SK-N-SH (cell line): ENCODE measurements at regions not wholly inside any gene's neighbourhood (a gene's known extent, or its start where the extent isn't known, plus 50 kb on each side); places are given as distances from the start of the nearest gene placed in this dataset.

Experiments used
- CTCF ChIA-PET: fragments of 300-600, 350-600 bp; formaldehyde crosslinking; extraction: SDS; loops from one replicate; lab custom pipeline; 2021; lab: Yijun Ruan, JAX
- POLR2A ChIA-PET: fragments of 350-600 bp; sonication (Branson Sonifier 250); formaldehyde crosslinking; extraction: SDS; loops from one replicate; lab custom pipeline; 2020; ENCODE audit warnings: antibody characterized with exemption, inconsistent platforms; lab: Yijun Ruan, JAX
- DNase-seq: peaks from one replicate; pipeline ENCODE4 v3.0.0; 2012
- H2AFZ ChIP-seq: fragments of 200-600 bp; sonication (generic); 2 replicates; pipeline ENCODE4 v1.8.1; 2016; ENCODE audit warnings: antibody characterized with exemption, mild to moderate bottlenecking, low read depth
- H3F3A ChIP-seq: fragments of 200-600 bp; sonication (generic); replicated peaks from 2 replicates; pipeline ENCODE3; 2016; ENCODE audit warnings: antibody characterized with exemption, mild to moderate bottlenecking; ENCODE audit not compliant: insufficient read depth
- H3K27ac ChIP-seq, 2 experiments: fragments of 200-500 bp in 1 of 2; fragments of 200-600 bp in 1 of 2; sonication (Bioruptor generic) in 1 of 2; sonication (generic), shearing (Covaris generic) in 1 of 2; 2 replicates each; pipeline versions ENCODE4 v1.5.1 to v1.6.1; 2014 to 2016; ENCODE audit warnings: low read depth in 2 of 2, inconsistent platforms in 1 of 2, low read length in 1 of 2, mild to moderate bottlenecking in 1 of 2, mixed read lengths in 1 of 2
- H3K27me3 ChIP-seq: fragments of 200-600 bp; sonication (generic), shearing (Covaris generic); 2 replicates; pipeline ENCODE4 v1.6.1; 2016; ENCODE audit warnings: mixed run types; ENCODE audit not compliant: insufficient read depth
- H3K36me3 ChIP-seq, 2 experiments: fragments of 200-500 bp in 1 of 2; fragments of 200-600 bp in 1 of 2; sonication (Bioruptor generic) in 1 of 2; sonication (generic) in 1 of 2; replicated peaks in 1 of 2; 2 replicates each; pipeline versions ENCODE3 to v1.5.1; 2014 to 2016; ENCODE audit warnings: low read length in 1 of 2, mild to moderate bottlenecking in 1 of 2; ENCODE audit not compliant: insufficient read depth in 2 of 2, control insufficient read depth in 1 of 2
- H3K4me1 ChIP-seq, 2 experiments: fragments of 200-500 bp in 1 of 2; fragments of 200-600 bp in 1 of 2; sonication (Bioruptor generic) in 1 of 2; sonication (generic), shearing (Covaris generic) in 1 of 2; 2 replicates each; pipeline versions ENCODE4 v1.5.1 to v1.6.1; 2014 to 2016; ENCODE audit warnings: low read depth in 1 of 2, low read length in 1 of 2, mixed run types in 1 of 2; ENCODE audit not compliant: insufficient read depth in 2 of 2, control insufficient read depth in 1 of 2
- H3K4me2 ChIP-seq: fragments of 200-600 bp; sonication (generic), shearing (Covaris generic); 2 replicates; pipeline ENCODE4 v1.6.1; 2017; ENCODE audit warnings: mixed run types
- H3K4me3 ChIP-seq, 2 experiments: fragments of 200-500 bp in 1 of 2; fragments of 200-600 bp in 1 of 2; sonication (Bioruptor generic) in 1 of 2; sonication (generic), shearing (Covaris generic) in 1 of 2; 2 replicates each; pipeline versions ENCODE4 v1.5.1 to v1.8.1; 2014 to 2016; ENCODE audit warnings: low read depth in 2 of 2, inconsistent platforms in 1 of 2, low read length in 1 of 2, mild to moderate bottlenecking in 1 of 2, mixed read lengths in 1 of 2, moderate library complexity in 1 of 2
- H3K79me2 ChIP-seq: fragments of 200-600 bp; sonication (generic); 2 replicates; pipeline ENCODE4 v1.8.1; 2017; ENCODE audit warnings: mild to moderate bottlenecking; ENCODE audit not compliant: insufficient read depth
- H3K9ac ChIP-seq: fragments of 200-600 bp; sonication (generic); 2 replicates; pipeline ENCODE4 v1.6.1; 2017; ENCODE audit warnings: mixed run types
- H3K9me2 ChIP-seq: fragments of 200-600 bp; sonication (generic); 2 replicates; pipeline ENCODE4 v1.6.1; 2017; ENCODE audit warnings: mixed run types
- H3K9me3 ChIP-seq: fragments of 200-600 bp; sonication (generic); 2 replicates; pipeline ENCODE4 v1.6.1; 2017; ENCODE audit warnings: mixed run types, mild to moderate bottlenecking, moderate library complexity
- H4K20me1 ChIP-seq: fragments of 200-600 bp; sonication (generic); 2 replicates; pipeline ENCODE4 v1.6.1; 2017; ENCODE audit warnings: mild to moderate bottlenecking, mixed run types; ENCODE audit not compliant: insufficient read depth
- CHD2 ChIP-seq: fragments of 150-350 bp; IDR thresholded peaks from 2 replicates; pipeline ENCODE4 v1.6.1; 2018; ENCODE audit warnings: low read length; ENCODE audit not compliant: partially characterized antibody
- FOXJ3 ChIP-seq: sonication (generic); formaldehyde crosslinking; IDR thresholded peaks from 2 replicates; pipeline ENCODE4 v1.5.1; 2020; ENCODE audit warnings: mild to moderate bottlenecking, missing genetic modification reagents
- GABPA ChIP-seq: IDR thresholded peaks from 2 replicates; pipeline ENCODE4 v1.4.0; 2012; ENCODE audit warnings: low read depth, mild to moderate bottlenecking
- GATA2 ChIP-seq: sonication (generic); formaldehyde crosslinking; IDR thresholded peaks from 2 replicates; pipeline ENCODE4 v1.5.0; 2020; ENCODE audit warnings: mild to moderate bottlenecking, missing genetic modification reagents
- MEF2A ChIP-seq: IDR thresholded peaks from 2 replicates; pipeline ENCODE4 v1.4.0; 2012; ENCODE audit warnings: low read depth, borderline replicate concordance
- NFIC ChIP-seq: IDR thresholded peaks from 2 replicates; pipeline ENCODE4 v1.4.0; 2012; ENCODE audit warnings: borderline replicate concordance
- NRF1 ChIP-seq: IDR thresholded peaks from 2 replicates; pipeline ENCODE4 v1.6.1; 2012; ENCODE audit warnings: low read depth, mild to moderate bottlenecking, low read length
- RAD21 ChIP-seq: IDR thresholded peaks from 2 replicates; pipeline ENCODE4 v1.6.1; 2012; ENCODE audit warnings: mild to moderate bottlenecking, low read length
- RCOR1 ChIP-seq: fragments of 150-350 bp; IDR thresholded peaks from 2 replicates; pipeline ENCODE4 v1.6.1; 2017; ENCODE audit warnings: antibody characterized with exemption, low read length
- RXRA ChIP-seq: IDR thresholded peaks from 2 replicates; pipeline ENCODE4 v1.4.0; 2012; ENCODE audit warnings: low read depth, mild to moderate bottlenecking, borderline replicate concordance
- TAF1 ChIP-seq: IDR thresholded peaks from 2 replicates; pipeline ENCODE4 v1.6.1; 2012; ENCODE audit warnings: low read depth, mild to moderate bottlenecking, low read length, moderate library complexity, borderline replicate concordance
- TEAD4 ChIP-seq: IDR thresholded peaks from 2 replicates; pipeline ENCODE4 v1.4.0; 2012; ENCODE audit warnings: mild to moderate bottlenecking, borderline replicate concordance; ENCODE audit not compliant: insufficient read depth
- WGBS: methylation state at CpG from one replicate; pipeline ENCODE4 v1.1.6; 2017; ENCODE audit warnings: low lambda C conversion rate; 5-methylcytosine and 5-hydroxymethylcytosine counted together
- TF ChIP-seq, protein P1 (sequence below): IDR thresholded peaks from 2 replicates; pipeline ENCODE4; 2012
- TF ChIP-seq, protein P2 (sequence below): fragments of 200-600 bp; sonication (generic); IDR thresholded peaks from 2 replicates; pipeline ENCODE4 v1.6.1; 2017; ENCODE audit warnings: antibody characterized with exemption, mild to moderate bottlenecking, moderate library complexity
- TF ChIP-seq, protein P3 (sequence below): IDR thresholded peaks from 2 replicates; pipeline ENCODE4 v1.4.0; 2012; ENCODE audit warnings: low read depth
- TF ChIP-seq, protein P4 (sequence below): fragments of 150-350 bp; IDR thresholded peaks from 2 replicates; pipeline ENCODE4 v1.6.1; 2016; ENCODE audit warnings: mild to moderate bottlenecking, low read depth, low read length
- TF ChIP-seq, protein P5 (sequence below): IDR thresholded peaks from 2 replicates; pipeline ENCODE4 v1.6.1; 2012; ENCODE audit warnings: mild to moderate bottlenecking, low read depth, low read length, moderate library complexity
- TF ChIP-seq, protein P6 (sequence below): fragments of 150-350 bp; IDR thresholded peaks from 2 replicates; pipeline ENCODE4 v1.6.1; 2017; ENCODE audit warnings: antibody characterized with exemption, low read length, low read depth, borderline replicate concordance
- TF ChIP-seq, protein P7 (sequence below): IDR thresholded peaks from 2 replicates; pipeline ENCODE4 v1.4.0; 2012; ENCODE audit warnings: low read depth, borderline replicate concordance

DNA sequence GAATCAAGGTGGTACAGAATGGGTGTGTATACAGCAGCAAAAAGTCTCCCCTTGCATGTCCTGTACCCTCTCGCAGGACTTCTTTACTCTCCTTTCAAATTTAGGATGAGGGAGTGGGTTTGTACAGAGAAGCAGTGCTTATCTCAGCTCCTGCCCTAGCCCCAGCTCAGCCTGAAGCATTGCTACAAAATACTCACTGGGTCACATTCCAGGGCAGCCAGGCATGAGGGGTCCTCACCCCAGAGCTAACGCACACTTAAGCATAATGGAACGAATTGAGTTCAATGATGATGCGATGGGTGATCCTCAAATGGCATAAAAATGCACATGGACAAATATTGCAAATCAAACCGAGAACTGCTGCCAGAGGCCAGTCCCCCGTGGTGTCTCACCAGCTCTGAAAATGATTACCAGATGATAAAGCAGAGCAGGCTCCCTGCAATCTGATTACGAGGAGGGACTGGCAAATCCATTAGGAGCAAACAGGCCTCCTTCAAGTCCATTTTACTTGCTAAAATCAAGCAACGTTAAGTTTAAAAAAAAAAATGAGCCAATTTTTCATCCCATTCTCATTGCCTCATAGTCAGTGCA lies 231.6 kb upstream of the TAS2R1 start (continued):
- TF ChIP-seq NRF1: no peak
- TF ChIP-seq RAD21: peak; percentile 46
- TF ChIP-seq TEAD4: no peak
- TF ChIP-seq FOXJ3: peak; percentile 61; the same call in 1 of the 2 replicates
- TF ChIP-seq RXRA: no peak
- TF ChIP-seq NFIC: no peak
- peak; percentile 96 for TF ChIP-seq GATA2 (CRISPR knock-in tag)
- no peak for TF ChIP-seq MEF2A
- peak; percentile 85 for TF ChIP-seq CHD2
- TF ChIP-seq GABPA: no peak

DNA sequence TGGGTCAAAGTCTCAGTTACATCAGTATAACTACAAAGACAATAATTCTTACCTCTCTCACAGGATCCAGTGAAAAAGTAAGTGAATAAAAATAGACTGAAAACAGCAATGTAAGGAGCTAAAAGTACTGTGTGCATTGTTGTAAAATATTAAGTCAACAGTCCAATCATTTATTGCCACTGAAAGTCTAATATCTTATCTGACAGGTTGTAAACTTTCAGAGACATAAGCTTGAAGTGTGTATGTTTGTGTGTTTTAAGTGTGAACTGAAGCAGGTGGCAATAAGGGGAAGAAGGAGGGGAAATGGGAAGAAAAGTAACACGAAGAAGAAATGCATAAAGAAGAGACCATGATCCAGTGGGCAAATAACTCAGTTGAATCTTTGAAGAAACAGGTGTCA lies 229.7 kb upstream of the TAS2R1 start:
- Histone ChIP-seq H3K4me1 (peaks cover 0 to 18% of the 10 kb centered on the region in 2 experiments; a peak in 2 of 4 replicates), H3K27ac (no peak overlapping the region), H3K9me2 (no peaks in the 10 kb centered on the region), H3F3A (no peaks in the 10 kb centered on the region), H3K79me2 (no peaks in the 10 kb centered on the region), H3K4me2 (no peak overlapping the region), H3K27me3 (no peaks in the 10 kb centered on the region), H3K9me3 (no peaks in the 10 kb centered on the region), H2AFZ (no peak overlapping the region), H3K9ac (no peak overlapping the region), H4K20me1 (no peaks in the 10 kb centered on the region), H3K4me3 (no peak overlapping the region), H3K36me3 (no peaks in the 10 kb centered on the region)
- POLR2A ChIA-PET: no interaction called here
- WGBS: 16% methylated on average over 1 of the region's 1 CpG
- CTCF ChIA-PET: interaction anchor here (2.8 kb wide), 1 partner anchor 14 kb away, joined by 10 read pairs; no protein-coding TSS in a partner anchor
- no peak for DNase-seq
- TF ChIP-seq RAD21: no peak
- TF ChIP-seq, protein P1, sequence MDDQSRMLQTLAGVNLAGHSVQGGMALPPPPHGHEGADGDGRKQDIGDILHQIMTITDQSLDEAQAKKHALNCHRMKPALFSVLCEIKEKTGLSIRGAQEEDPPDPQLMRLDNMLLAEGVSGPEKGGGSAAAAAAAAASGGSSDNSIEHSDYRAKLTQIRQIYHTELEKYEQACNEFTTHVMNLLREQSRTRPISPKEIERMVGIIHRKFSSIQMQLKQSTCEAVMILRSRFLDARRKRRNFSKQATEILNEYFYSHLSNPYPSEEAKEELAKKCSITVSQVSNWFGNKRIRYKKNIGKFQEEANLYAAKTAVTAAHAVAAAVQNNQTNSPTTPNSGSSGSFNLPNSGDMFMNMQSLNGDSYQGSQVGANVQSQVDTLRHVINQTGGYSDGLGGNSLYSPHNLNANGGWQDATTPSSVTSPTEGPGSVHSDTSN: no peak
- TF ChIP-seq, protein P2, sequence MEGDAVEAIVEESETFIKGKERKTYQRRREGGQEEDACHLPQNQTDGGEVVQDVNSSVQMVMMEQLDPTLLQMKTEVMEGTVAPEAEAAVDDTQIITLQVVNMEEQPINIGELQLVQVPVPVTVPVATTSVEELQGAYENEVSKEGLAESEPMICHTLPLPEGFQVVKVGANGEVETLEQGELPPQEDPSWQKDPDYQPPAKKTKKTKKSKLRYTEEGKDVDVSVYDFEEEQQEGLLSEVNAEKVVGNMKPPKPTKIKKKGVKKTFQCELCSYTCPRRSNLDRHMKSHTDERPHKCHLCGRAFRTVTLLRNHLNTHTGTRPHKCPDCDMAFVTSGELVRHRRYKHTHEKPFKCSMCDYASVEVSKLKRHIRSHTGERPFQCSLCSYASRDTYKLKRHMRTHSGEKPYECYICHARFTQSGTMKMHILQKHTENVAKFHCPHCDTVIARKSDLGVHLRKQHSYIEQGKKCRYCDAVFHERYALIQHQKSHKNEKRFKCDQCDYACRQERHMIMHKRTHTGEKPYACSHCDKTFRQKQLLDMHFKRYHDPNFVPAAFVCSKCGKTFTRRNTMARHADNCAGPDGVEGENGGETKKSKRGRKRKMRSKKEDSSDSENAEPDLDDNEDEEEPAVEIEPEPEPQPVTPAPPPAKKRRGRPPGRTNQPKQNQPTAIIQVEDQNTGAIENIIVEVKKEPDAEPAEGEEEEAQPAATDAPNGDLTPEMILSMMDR: no peak
- TF ChIP-seq, protein P3, sequence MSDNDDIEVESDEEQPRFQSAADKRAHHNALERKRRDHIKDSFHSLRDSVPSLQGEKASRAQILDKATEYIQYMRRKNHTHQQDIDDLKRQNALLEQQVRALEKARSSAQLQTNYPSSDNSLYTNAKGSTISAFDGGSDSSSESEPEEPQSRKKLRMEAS: no peak
- TF ChIP-seq FOXJ3: no peak
- TF ChIP-seq, protein P4, sequence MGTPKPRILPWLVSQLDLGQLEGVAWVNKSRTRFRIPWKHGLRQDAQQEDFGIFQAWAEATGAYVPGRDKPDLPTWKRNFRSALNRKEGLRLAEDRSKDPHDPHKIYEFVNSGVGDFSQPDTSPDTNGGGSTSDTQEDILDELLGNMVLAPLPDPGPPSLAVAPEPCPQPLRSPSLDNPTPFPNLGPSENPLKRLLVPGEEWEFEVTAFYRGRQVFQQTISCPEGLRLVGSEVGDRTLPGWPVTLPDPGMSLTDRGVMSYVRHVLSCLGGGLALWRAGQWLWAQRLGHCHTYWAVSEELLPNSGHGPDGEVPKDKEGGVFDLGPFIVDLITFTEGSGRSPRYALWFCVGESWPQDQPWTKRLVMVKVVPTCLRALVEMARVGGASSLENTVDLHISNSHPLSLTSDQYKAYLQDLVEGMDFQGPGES: no peak
- TF ChIP-seq, protein P5, sequence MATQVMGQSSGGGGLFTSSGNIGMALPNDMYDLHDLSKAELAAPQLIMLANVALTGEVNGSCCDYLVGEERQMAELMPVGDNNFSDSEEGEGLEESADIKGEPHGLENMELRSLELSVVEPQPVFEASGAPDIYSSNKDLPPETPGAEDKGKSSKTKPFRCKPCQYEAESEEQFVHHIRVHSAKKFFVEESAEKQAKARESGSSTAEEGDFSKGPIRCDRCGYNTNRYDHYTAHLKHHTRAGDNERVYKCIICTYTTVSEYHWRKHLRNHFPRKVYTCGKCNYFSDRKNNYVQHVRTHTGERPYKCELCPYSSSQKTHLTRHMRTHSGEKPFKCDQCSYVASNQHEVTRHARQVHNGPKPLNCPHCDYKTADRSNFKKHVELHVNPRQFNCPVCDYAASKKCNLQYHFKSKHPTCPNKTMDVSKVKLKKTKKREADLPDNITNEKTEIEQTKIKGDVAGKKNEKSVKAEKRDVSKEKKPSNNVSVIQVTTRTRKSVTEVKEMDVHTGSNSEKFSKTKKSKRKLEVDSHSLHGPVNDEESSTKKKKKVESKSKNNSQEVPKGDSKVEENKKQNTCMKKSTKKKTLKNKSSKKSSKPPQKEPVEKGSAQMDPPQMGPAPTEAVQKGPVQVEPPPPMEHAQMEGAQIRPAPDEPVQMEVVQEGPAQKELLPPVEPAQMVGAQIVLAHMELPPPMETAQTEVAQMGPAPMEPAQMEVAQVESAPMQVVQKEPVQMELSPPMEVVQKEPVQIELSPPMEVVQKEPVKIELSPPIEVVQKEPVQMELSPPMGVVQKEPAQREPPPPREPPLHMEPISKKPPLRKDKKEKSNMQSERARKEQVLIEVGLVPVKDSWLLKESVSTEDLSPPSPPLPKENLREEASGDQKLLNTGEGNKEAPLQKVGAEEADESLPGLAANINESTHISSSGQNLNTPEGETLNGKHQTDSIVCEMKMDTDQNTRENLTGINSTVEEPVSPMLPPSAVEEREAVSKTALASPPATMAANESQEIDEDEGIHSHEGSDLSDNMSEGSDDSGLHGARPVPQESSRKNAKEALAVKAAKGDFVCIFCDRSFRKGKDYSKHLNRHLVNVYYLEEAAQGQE: no peak
- TF ChIP-seq TAF1: no peak
- TF ChIP-seq, protein P6, sequence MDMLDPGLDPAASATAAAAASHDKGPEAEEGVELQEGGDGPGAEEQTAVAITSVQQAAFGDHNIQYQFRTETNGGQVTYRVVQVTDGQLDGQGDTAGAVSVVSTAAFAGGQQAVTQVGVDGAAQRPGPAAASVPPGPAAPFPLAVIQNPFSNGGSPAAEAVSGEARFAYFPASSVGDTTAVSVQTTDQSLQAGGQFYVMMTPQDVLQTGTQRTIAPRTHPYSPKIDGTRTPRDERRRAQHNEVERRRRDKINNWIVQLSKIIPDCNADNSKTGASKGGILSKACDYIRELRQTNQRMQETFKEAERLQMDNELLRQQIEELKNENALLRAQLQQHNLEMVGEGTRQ: no peak
- no peak for TF ChIP-seq MEF2A
- TF ChIP-seq, protein P7, sequence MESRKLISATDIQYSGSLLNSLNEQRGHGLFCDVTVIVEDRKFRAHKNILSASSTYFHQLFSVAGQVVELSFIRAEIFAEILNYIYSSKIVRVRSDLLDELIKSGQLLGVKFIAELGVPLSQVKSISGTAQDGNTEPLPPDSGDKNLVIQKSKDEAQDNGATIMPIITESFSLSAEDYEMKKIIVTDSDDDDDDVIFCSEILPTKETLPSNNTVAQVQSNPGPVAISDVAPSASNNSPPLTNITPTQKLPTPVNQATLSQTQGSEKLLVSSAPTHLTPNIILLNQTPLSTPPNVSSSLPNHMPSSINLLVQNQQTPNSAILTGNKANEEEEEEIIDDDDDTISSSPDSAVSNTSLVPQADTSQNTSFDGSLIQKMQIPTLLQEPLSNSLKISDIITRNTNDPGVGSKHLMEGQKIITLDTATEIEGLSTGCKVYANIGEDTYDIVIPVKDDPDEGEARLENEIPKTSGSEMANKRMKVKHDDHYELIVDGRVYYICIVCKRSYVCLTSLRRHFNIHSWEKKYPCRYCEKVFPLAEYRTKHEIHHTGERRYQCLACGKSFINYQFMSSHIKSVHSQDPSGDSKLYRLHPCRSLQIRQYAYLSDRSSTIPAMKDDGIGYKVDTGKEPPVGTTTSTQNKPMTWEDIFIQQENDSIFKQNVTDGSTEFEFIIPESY: no peak
- no peak for TF ChIP-seq RCOR1
